H1 (cell line): ENCODE measurements at regions not wholly inside any gene's neighbourhood (a gene's known extent, or its start where the extent isn't known, plus 50 kb on each side); places are given as distances from the start of the nearest gene placed in this dataset.

Source experiments
- CTCF ChIA-PET: fragments of 300-600 bp; sonication (Branson Sonifier 250); formaldehyde crosslinking; loops from one replicate; lab custom pipeline; 2021; ENCODE audit not compliant: partially characterized antibody; lab: Charles Lee
- POLR2A ChIA-PET: fragments of 300-600 bp; sonication (Branson Sonifier 250); formaldehyde crosslinking; loops from one replicate; lab custom pipeline; 2021; ENCODE audit warnings: inconsistent platforms; ENCODE audit not compliant: partially characterized antibody; lab: Charles Lee
- DNase-seq, 2 experiments: peaks; one replicate each; pipeline versions ENCODE4 v3.0.0 to v3.0.0-alpha.2; 2010 to 2022; ENCODE audit warnings: low spot score in 2 of 2, low read depth in 1 of 2, mixed read lengths in 1 of 2
- FAIRE-seq: peaks from 2 replicates; lab custom pipeline; 2011; peaks lifted over from hg19 to GRCh38; lab: Jason Lieb, UNC
- H2AFZ ChIP-seq: 2 replicates; pipeline ENCODE4 v1.8.1; 2012; ENCODE audit warnings: low read length, inconsistent platforms
- H2AK5ac ChIP-seq: 2 replicates; pipeline ENCODE4 v1.6.1; 2013; ENCODE audit warnings: low read depth, low read length
- H2BK120ac ChIP-seq: replicated peaks from 2 replicates; pipeline ENCODE3; 2013; ENCODE audit warnings: low read depth, low read length, inconsistent platforms
- H2BK12ac ChIP-seq: 2 replicates; pipeline ENCODE4 v1.6.1; 2013; ENCODE audit warnings: low read depth, low read length
- H2BK15ac ChIP-seq: 2 replicates; pipeline ENCODE4 v1.6.1; 2013; ENCODE audit warnings: low read length
- H2BK20ac ChIP-seq: 2 replicates; pipeline ENCODE4 v1.6.1; 2013; ENCODE audit warnings: low read length
- H2BK5ac ChIP-seq: 2 replicates; pipeline ENCODE4 v1.6.1; 2013; ENCODE audit warnings: low read depth, low read length
- H3K14ac ChIP-seq: 2 replicates; pipeline ENCODE4 v1.6.1; 2013; ENCODE audit warnings: inconsistent platforms; ENCODE audit not compliant: insufficient read length
- H3K18ac ChIP-seq: 2 replicates; pipeline ENCODE4 v1.6.1; 2013; ENCODE audit warnings: low read length; ENCODE audit errors: extremely low read depth
- H3K23ac ChIP-seq: 2 replicates; pipeline ENCODE4 v1.6.1; 2013; ENCODE audit warnings: inconsistent platforms; ENCODE audit not compliant: insufficient read length
- H3K23me2 ChIP-seq: 2 replicates; pipeline ENCODE4 v1.6.1; 2013; ENCODE audit warnings: low read depth, low read length
- H3K27ac ChIP-seq: 2 replicates; pipeline ENCODE4 v1.6.1; 2011; ENCODE audit warnings: low read depth, low read length, inconsistent platforms
- H3K27me3 ChIP-seq, 4 experiments: replicated peaks in 1 of 4; 1 replicate in 1 of 4; 2 replicates in 3 of 4; pipeline versions ENCODE4 v1.6.1 to v1.8.1; 2011 to 2013; ENCODE audit warnings: low read length in 3 of 4, mild to moderate bottlenecking in 3 of 4, inconsistent platforms in 2 of 4, mixed read lengths in 2 of 4, moderate library complexity in 1 of 4; ENCODE audit not compliant: control insufficient read depth in 3 of 4, insufficient read depth in 3 of 4; ENCODE audit errors: extremely low read depth in 1 of 4
- H3K36me3 ChIP-seq, 4 experiments: 2 replicates each; pipeline versions ENCODE4 v1.6.1 to v1.8.1; 2011 to 2013; ENCODE audit warnings: mild to moderate bottlenecking in 4 of 4, low read length in 3 of 4, moderate library complexity in 2 of 4, control low read depth in 1 of 4, inconsistent platforms in 1 of 4; ENCODE audit not compliant: insufficient read depth in 4 of 4, control insufficient read depth in 2 of 4
- H3K4ac ChIP-seq: replicated peaks from 2 replicates; pipeline ENCODE3; 2013; ENCODE audit warnings: low read length, low read depth, mixed read lengths, inconsistent platforms; ENCODE audit not compliant: insufficient read length
- H3K4me1 ChIP-seq, 4 experiments: replicated peaks in 1 of 4; 1 replicate in 1 of 4; 2 replicates in 3 of 4; pipeline versions ENCODE4 v1.6.1 to v1.8.1; 2011 to 2013; ENCODE audit warnings: low read length in 3 of 4, inconsistent platforms in 2 of 4, mixed read lengths in 1 of 4; ENCODE audit not compliant: insufficient read depth in 4 of 4, control insufficient read depth in 3 of 4
- H3K4me2 ChIP-seq, 2 experiments: 2 replicates each; pipeline versions ENCODE4 v1.6.1 to v1.8.1; 2011 to 2013; ENCODE audit warnings: low read depth in 2 of 2, low read length in 2 of 2, control low read depth in 1 of 2, inconsistent platforms in 1 of 2, mild to moderate bottlenecking in 1 of 2; ENCODE audit not compliant: insufficient read depth in 1 of 2
- H3K4me3 ChIP-seq, 4 experiments: fragments of 200-600, 300-600 bp in 1 of 4; sonication (generic), shearing (Covaris generic), sonication (Bioruptor Twin) in 1 of 4; 2 replicates each; pipeline versions ENCODE4 v1.5.1 to v1.8.1; 2011 to 2016; ENCODE audit warnings: low read length in 4 of 4, low read depth in 3 of 4, control low read depth in 2 of 4, inconsistent platforms in 2 of 4, mild to moderate bottlenecking in 2 of 4, mixed read lengths in 1 of 4, moderate library complexity in 1 of 4; ENCODE audit not compliant: insufficient read depth in 2 of 4; ENCODE audit errors: extremely low read depth in 1 of 4
- H3K56ac ChIP-seq: replicated peaks from 2 replicates; pipeline ENCODE3; 2013; ENCODE audit warnings: low read depth, mild to moderate bottlenecking, mixed read lengths, low read length, inconsistent platforms; ENCODE audit not compliant: insufficient read length
- H3K79me1 ChIP-seq: 2 replicates; pipeline ENCODE4 v1.6.1; 2013; ENCODE audit warnings: low read depth, low read length, control low read depth
- H3K79me2 ChIP-seq, 2 experiments: 2 replicates each; pipeline versions ENCODE4 v1.6.1 to v1.8.1; 2012 to 2013; ENCODE audit warnings: low read length in 2 of 2, mild to moderate bottlenecking in 2 of 2, inconsistent platforms in 1 of 2; ENCODE audit not compliant: insufficient read depth in 2 of 2, control insufficient read depth in 1 of 2
- H3K9ac ChIP-seq, 4 experiments: replicated peaks in 1 of 4; 1 replicate in 1 of 4; 2 replicates in 3 of 4; pipeline versions ENCODE4 v1.6.1 to v1.8.1; 2011 to 2013; ENCODE audit warnings: low read depth in 3 of 4, low read length in 3 of 4, control low read depth in 2 of 4, mild to moderate bottlenecking in 2 of 4, moderate library complexity in 2 of 4, inconsistent platforms in 1 of 4; ENCODE audit errors: extremely low read depth in 1 of 4
- H3K9me3 ChIP-seq, 2 experiments: 2 replicates each; pipeline versions ENCODE4 v1.6.1 to v1.8.1; 2012 to 2013; ENCODE audit warnings: mild to moderate bottlenecking in 2 of 2, moderate library complexity in 2 of 2, control low read depth in 1 of 2, inconsistent platforms in 1 of 2, low read depth in 1 of 2, low read length in 1 of 2, mixed read lengths in 1 of 2; ENCODE audit not compliant: insufficient read depth in 2 of 2
- H4K20me1 ChIP-seq, 2 experiments: replicated peaks in 1 of 2; 2 replicates each; pipeline versions ENCODE3 to v1.8.1; 2011 to 2013; ENCODE audit warnings: inconsistent platforms in 2 of 2, low read length in 2 of 2, mild to moderate bottlenecking in 1 of 2; ENCODE audit not compliant: insufficient read depth in 2 of 2, control insufficient read depth in 1 of 2
- H4K5ac ChIP-seq: 2 replicates; pipeline ENCODE4 v1.6.1; 2013; ENCODE audit warnings: low read length, low read depth, mixed read lengths, inconsistent platforms; ENCODE audit not compliant: insufficient read length
- H4K8ac ChIP-seq: 2 replicates; pipeline ENCODE4 v1.8.0; 2013; ENCODE audit warnings: mild to moderate bottlenecking, moderate library complexity, low read length, inconsistent platforms; ENCODE audit not compliant: insufficient read depth; ENCODE audit errors: extremely low read depth
- H4K91ac ChIP-seq: replicated peaks from 2 replicates; pipeline ENCODE3; 2013; ENCODE audit warnings: low read length, mixed read lengths, inconsistent platforms; ENCODE audit not compliant: insufficient read length
- POU5F1 ChIP-seq: IDR thresholded peaks from 2 replicates; pipeline ENCODE4 v1.6.1; 2011; ENCODE audit warnings: low read depth, mild to moderate bottlenecking, low read length, moderate library complexity
- WGBS, 2 experiments: shearing (Covaris generic) in 1 of 2; methylation state at CpG; one replicate each; pipeline versions ENCODE4 v1.1.6 to v1.1.7; 2013 to 2015; ENCODE audit warnings: low lambda C conversion rate in 2 of 2, mixed read lengths in 2 of 2, inconsistent platforms in 1 of 2, low coverage in 1 of 2, missing lambda C conversion rate in 1 of 2; ENCODE audit not compliant: insufficient replicate concordance in 2 of 2, insufficient coverage in 1 of 2, insufficient read length in 1 of 2; ENCODE audit errors: extremely low coverage in 1 of 2, missing lambda C conversion rate in 1 of 2; 5-methylcytosine and 5-hydroxymethylcytosine counted together

DNA sequence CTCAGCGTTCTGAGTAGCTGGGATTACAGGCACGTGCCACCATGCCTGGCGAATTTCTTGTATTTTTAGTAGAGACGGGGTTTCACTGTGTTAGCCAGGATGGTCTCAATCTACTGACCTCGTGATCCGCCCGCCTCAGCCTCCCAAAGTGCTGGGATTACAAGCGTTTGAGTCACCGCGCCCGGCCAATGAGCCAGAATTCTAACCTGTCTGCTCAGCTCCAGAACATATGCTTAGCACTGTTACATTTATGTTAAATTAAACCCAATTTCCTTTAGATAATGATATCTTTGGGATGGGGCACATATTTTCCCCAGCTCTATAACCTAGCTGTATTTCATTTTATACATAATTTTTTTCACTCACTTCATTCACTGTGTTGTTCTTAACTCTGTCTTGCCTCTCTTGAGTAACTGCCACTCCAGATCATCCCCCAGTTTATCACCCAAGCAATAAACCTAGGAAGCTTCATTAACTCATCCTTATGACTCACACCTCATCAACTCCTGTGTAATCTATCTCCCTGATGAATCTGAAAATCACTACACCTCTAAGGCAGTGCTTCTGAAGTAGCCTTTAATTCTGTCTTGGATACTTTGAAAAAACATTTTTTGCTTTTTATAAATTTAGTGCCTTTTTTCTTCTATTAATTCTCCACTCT lies 559.7 kb upstream of the ZWINT start:
- Histone ChIP-seq H3K56ac (no peak overlapping the region), H2BK15ac (no peak overlapping the region), H3K4me3 (no peak overlapping the region), H3K14ac (no peak overlapping the region), H3K9ac (no peak overlapping the region), H2BK12ac (no peak overlapping the region), H4K91ac (no peak overlapping the region), H4K20me1 (no peaks in the 10 kb centered on the region), H3K79me2 (no peaks in the 10 kb centered on the region), H4K5ac (no peak overlapping the region), H3K4me1 (no peaks in the 10 kb centered on the region), H3K9me3 (0 out of 4 replicates have a peak, but pooled peaks cover 0 to 3% of the 10 kb centered on the region in 2 experiments), H2BK20ac (no peak overlapping the region), H3K27ac (no peak overlapping the region), H3K23ac (no peak overlapping the region), H2AK5ac (no peak overlapping the region), H3K4me2 (no peak overlapping the region), H3K18ac (no peak overlapping the region), H2BK120ac (no peak overlapping the region), H3K23me2 (no peaks in the 10 kb centered on the region), H2BK5ac (no peak overlapping the region), H4K8ac (no peak overlapping the region), H2AFZ (no peak overlapping the region), H3K27me3 (no peaks in the 10 kb centered on the region), H3K4ac (no peak overlapping the region), H3K79me1 (no peaks in the 10 kb centered on the region), H3K36me3 (no peaks in the 10 kb centered on the region)
- DNase-seq (no peak), FAIRE-seq (no peak)
- 89% methylated on average over 11 of the region's 11 CpGs; no CpG with 5 or more reads in 1 of the 2 experiments for WGBS, 2 experiments
- ChIA-PET POLR2A (no interaction called here), CTCF (no interaction called here)
- no peak for TF ChIP-seq POU5F1
